ENCODE measurements at regions not wholly inside any gene's neighbourhood (a gene's known extent, or its start where the extent isn't known, plus 50 kb on each side); places are given as distances from the start of the nearest gene placed in this dataset.

- Mint-ChIP-seq H3K4me1 (peaks cover 19% of the 10 kb centered on the region), H3K36me3 (peaks cover 2% of the 10 kb centered on the region), H3K27ac (no peak overlapping the region), H3K27me3 (peaks cover 35% of the 10 kb centered on the region), H3K4me3 (no peak overlapping the region), H3K9me3 (no peaks in the 10 kb centered on the region)
- DNase-seq (no peak), ATAC-seq (ENCODE audit: low read depth) (no peak)
- POLR2A ChIA-PET = no interaction called here
Observed at GRCh38 chr18:57970356-57971095, 73.5 kb upstream of the NEDD4L start.

GRCh38 chr18:57969824-57970223, 74.2 kb upstream of the NEDD4L start:
- Mint-ChIP-seq H3K4me3 (peak overlapping the region; percentile 22), H3K9me3 (no peaks in the 10 kb centered on the region), H3K27ac (peak overlapping the region; percentile 36), H3K4me1 (peaks cover 19% of the 10 kb centered on the region), H3K36me3 (peaks cover 2% of the 10 kb centered on the region), H3K27me3 (peaks cover 38% of the 10 kb centered on the region)
- ATAC-seq (ENCODE audit: low read depth) = no peak
- DNase-seq = peak; percentile 50
- POLR2A ChIA-PET = no interaction called here

- Mint-ChIP-seq H3K27me3 (peaks cover 38% of the 10 kb centered on the region), H3K4me3 (no peak overlapping the region), H3K36me3 (peaks cover 2% of the 10 kb centered on the region), H3K27ac (no peak overlapping the region), H3K9me3 (no peaks in the 10 kb centered on the region), H3K4me1 (peaks cover 15% of the 10 kb centered on the region)
- ATAC-seq (ENCODE audit: low read depth) (no peak), DNase-seq (no peak)
- POLR2A ChIA-PET = no interaction called here
Observed at GRCh38 chr18:57965246-57965645, 78.8 kb upstream of the NEDD4L start.

- no peaks in the 10 kb centered on the region for H3K36me3 Mint-ChIP-seq
- POLR2A ChIA-PET = no interaction called here
- H3K27ac Mint-ChIP-seq = no peak overlapping the region
- H3K4me1 Mint-ChIP-seq = peaks cover 2% of the 10 kb centered on the region
- DNase-seq (no peak), ATAC-seq (ENCODE audit: low read depth) (no peak)
- H3K27me3 Mint-ChIP-seq = peaks cover 46% of the 10 kb centered on the region
- no peak overlapping the region for H3K4me3 Mint-ChIP-seq
- H3K9me3 Mint-ChIP-seq = no peaks in the 10 kb centered on the region
Observed at GRCh38 chr18:57961876-57962505, 82.0 kb upstream of the NEDD4L start.

- POLR2A ChIA-PET = no interaction called here
- DNase-seq (no peak), ATAC-seq (ENCODE audit: low read depth) (no peak)
- peaks cover 43% of the 10 kb centered on the region for H3K27me3 Mint-ChIP-seq
- no peaks in the 10 kb centered on the region for H3K36me3 Mint-ChIP-seq
- no peak overlapping the region for H3K27ac Mint-ChIP-seq
- peaks cover 2% of the 10 kb centered on the region for H3K4me1 Mint-ChIP-seq
- no peaks in the 10 kb centered on the region for H3K9me3 Mint-ChIP-seq
- H3K4me3 Mint-ChIP-seq = no peak overlapping the region
Observed at GRCh38 chr18:57961411-57961810, 82.6 kb upstream of the NEDD4L start.

GRCh38 chr18:57959278-57959677, 84.7 kb upstream of the NEDD4L start:
- Mint-ChIP-seq H3K4me3 (no peak overlapping the region), H3K4me1 (peaks cover 2% of the 10 kb centered on the region), H3K27ac (no peak overlapping the region), H3K9me3 (no peaks in the 10 kb centered on the region), H3K27me3 (peaks cover 28% of the 10 kb centered on the region), H3K36me3 (no peaks in the 10 kb centered on the region)
- DNase-seq (no peak), ATAC-seq (ENCODE audit: low read depth) (peak; percentile 36)
- POLR2A ChIA-PET = interaction anchor here (0.8 kb wide), 1 partner anchor 176 kb away, joined by 3 read pairs; no protein-coding TSS in a partner anchor

- Mint-ChIP-seq H3K36me3 (no peaks in the 10 kb centered on the region), H3K27me3 (peaks cover 24% of the 10 kb centered on the region), H3K9me3 (no peaks in the 10 kb centered on the region), H3K27ac (no peak overlapping the region), H3K4me3 (no peak overlapping the region), H3K4me1 (peaks cover 2% of the 10 kb centered on the region)
- POLR2A ChIA-PET = no interaction called here
- ATAC-seq (ENCODE audit: low read depth) = no peak
- DNase-seq = no peak
Observed at GRCh38 chr18:57957210-57957609, 86.8 kb upstream of the NEDD4L start.

- POLR2A ChIA-PET = interaction anchor here (0.6 kb wide), 1 partner anchor 112 kb away, joined by 4 read pairs; no protein-coding TSS in a partner anchor
- no peak overlapping the region for H3K4me3 Mint-ChIP-seq
- no peak overlapping the region for H3K27ac Mint-ChIP-seq
- H3K27me3 Mint-ChIP-seq = peaks cover 18% of the 10 kb centered on the region
- no peaks in the 10 kb centered on the region for H3K36me3 Mint-ChIP-seq
- no peaks in the 10 kb centered on the region for H3K9me3 Mint-ChIP-seq
- no peak for DNase-seq
- ATAC-seq (ENCODE audit: low read depth) = no peak
- peaks cover 2% of the 10 kb centered on the region for H3K4me1 Mint-ChIP-seq
Observed at GRCh38 chr18:57956491-57956890, 87.5 kb upstream of the NEDD4L start.

- DNase-seq (no peak), ATAC-seq (ENCODE audit: low read depth) (no peak)
- Mint-ChIP-seq H3K27ac (no peak overlapping the region), H3K27me3 (peaks cover 11% of the 10 kb centered on the region), H3K4me1 (no peaks in the 10 kb centered on the region), H3K36me3 (no peaks in the 10 kb centered on the region), H3K9me3 (no peaks in the 10 kb centered on the region), H3K4me3 (no peak overlapping the region)
- POLR2A ChIA-PET = no interaction called here
Observed at GRCh38 chr18:57954935-57955334, 89.1 kb upstream of the NEDD4L start.

- H3K27ac Mint-ChIP-seq = no peak overlapping the region
- no peaks in the 10 kb centered on the region for H3K9me3 Mint-ChIP-seq
- POLR2A ChIA-PET = no interaction called here
- H3K4me1 Mint-ChIP-seq = no peaks in the 10 kb centered on the region
- no peak overlapping the region for H3K4me3 Mint-ChIP-seq
- DNase-seq (no peak), ATAC-seq (ENCODE audit: low read depth) (no peak)
- H3K36me3 Mint-ChIP-seq = no peaks in the 10 kb centered on the region
- peaks cover 13% of the 10 kb centered on the region for H3K27me3 Mint-ChIP-seq
Observed at GRCh38 chr18:57953883-57954282, 90.1 kb upstream of the NEDD4L start.

GRCh38 chr18:57951999-57952774, 91.8 kb upstream of the NEDD4L start:
- Mint-ChIP-seq H3K4me3 (no peak overlapping the region), H3K4me1 (no peaks in the 10 kb centered on the region), H3K9me3 (no peaks in the 10 kb centered on the region), H3K36me3 (no peaks in the 10 kb centered on the region), H3K27me3 (peaks cover 9% of the 10 kb centered on the region), H3K27ac (no peak overlapping the region)
- POLR2A ChIA-PET = no interaction called here
- ATAC-seq (ENCODE audit: low read depth) (no peak), DNase-seq (no peak)

GRCh38 chr18:57951117-57951796, 92.8 kb upstream of the NEDD4L start:
- ATAC-seq (ENCODE audit: low read depth) = no peak

GRCh38 chr18:57950542-57950941, 93.5 kb upstream of the NEDD4L start:
- POLR2A ChIA-PET = no interaction called here
- no peak for ATAC-seq (ENCODE audit: low read depth)
- Mint-ChIP-seq H3K9me3 (no peaks in the 10 kb centered on the region), H3K4me3 (no peak overlapping the region), H3K27me3 (peaks cover 16% of the 10 kb centered on the region), H3K36me3 (no peaks in the 10 kb centered on the region), H3K4me1 (no peaks in the 10 kb centered on the region), H3K27ac (no peak overlapping the region)
- DNase-seq = no peak

More at GRCh38 chr18:57951117-57951796, 92.8 kb upstream of the NEDD4L start:
- no peaks in the 10 kb centered on the region for H3K36me3 Mint-ChIP-seq
- no peaks in the 10 kb centered on the region for H3K4me1 Mint-ChIP-seq
- H3K27ac Mint-ChIP-seq = no peak overlapping the region
- no peak for DNase-seq
- no peaks in the 10 kb centered on the region for H3K9me3 Mint-ChIP-seq
- peaks cover 13% of the 10 kb centered on the region for H3K27me3 Mint-ChIP-seq
- POLR2A ChIA-PET = no interaction called here
- no peak overlapping the region for H3K4me3 Mint-ChIP-seq

Measured in activated naive CD8-positive, alpha-beta T cell treated with anti-CD3 and anti-CD28 coated beads, Interleukin-2, amount 10 ng/mL, durations not matched to agents 7 days and 5 days (primary cell).